Activated T-helper 1 cell treated with anti-CD3 and anti-CD28 coated beads, Interleukin-12 subunit alpha, Interleukin-12 subunit beta, Interleukin-2, Interleukin-4 antibody, amounts not matched to agents 30 ng/mL and 10 ng/mL and 1 ng/mL, durations not matched to agents 14 hours and 24 hours and 36 hours (primary cell): ENCODE measurements at regions not wholly inside any gene's neighbourhood (a gene's known extent, or its start where the extent isn't known, plus 50 kb on each side); places are given as distances from the start of the nearest gene placed in this dataset.
"Not testable (repeated sequence)": the region's sequence is repeated elsewhere in the genome, so short reads cannot be mapped to it uniquely, and the experiment has no call there.

Experiments used
- DNase-seq: peaks from one replicate; pipeline ENCODE4 v3.0.0; 2021; ENCODE audit warnings: low spot score
- H3K27ac Mint-ChIP-seq: one replicate; pipeline ENCODE4 v1.8.0; 2021; ENCODE audit warnings: mild to moderate bottlenecking, mixed read lengths
- H3K27me3 Mint-ChIP-seq: one replicate; pipeline ENCODE4 v1.8.0; 2022; ENCODE audit warnings: mild to moderate bottlenecking, moderate library complexity, mixed read lengths; ENCODE audit not compliant: insufficient read depth
- H3K36me3 Mint-ChIP-seq: one replicate; pipeline ENCODE4 v1.8.0; 2021; ENCODE audit warnings: low read depth, mixed read lengths
- H3K4me1 Mint-ChIP-seq: one replicate; pipeline ENCODE4 v1.8.0; 2021; ENCODE audit warnings: low read depth, mixed read lengths
- H3K4me3 Mint-ChIP-seq: one replicate; pipeline ENCODE4 v1.8.0; 2021; ENCODE audit warnings: mild to moderate bottlenecking, moderate library complexity, mixed read lengths
- H3K9me3 Mint-ChIP-seq: one replicate; pipeline ENCODE4 v1.8.0; 2021; ENCODE audit warnings: mixed read lengths
- intact Hi-C: fragments of 100-400 bp; cut with micrococcal nuclease; formaldehyde crosslinking; loops from one replicate; pipeline ENCODE4 v1.15.1; 2024

DNA sequence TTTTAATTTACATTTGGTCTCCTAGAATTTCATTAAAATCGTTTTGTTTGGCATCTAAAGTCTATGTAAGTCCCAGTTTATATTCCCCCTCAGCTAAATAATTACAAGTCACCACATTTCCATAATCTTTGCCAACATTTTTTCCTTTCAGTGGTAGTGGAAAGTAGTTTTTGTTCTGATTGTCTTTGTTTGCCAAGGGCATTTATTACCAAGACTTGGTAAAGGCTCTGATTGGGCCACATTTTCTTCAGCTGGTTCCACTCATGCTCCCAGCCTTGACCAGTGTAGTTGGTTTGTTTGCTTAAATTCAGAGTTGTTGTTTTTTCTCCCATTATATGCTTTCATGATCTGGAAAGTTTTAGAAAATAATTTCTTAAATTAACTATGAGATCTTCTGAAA, 153.4 kb upstream of the MME start:
- H3K4me3 Mint-ChIP-seq = no peak overlapping the region
- H3K27me3 Mint-ChIP-seq = no peaks in the 10 kb centered on the region
- H3K36me3 Mint-ChIP-seq = no peaks in the 10 kb centered on the region
- H3K4me1 Mint-ChIP-seq = no peaks in the 10 kb centered on the region
- H3K27ac Mint-ChIP-seq = no peak overlapping the region
- no peaks in the 10 kb centered on the region for H3K9me3 Mint-ChIP-seq
- intact Hi-C loops = no loop called here
- no peak for DNase-seq

DNA sequence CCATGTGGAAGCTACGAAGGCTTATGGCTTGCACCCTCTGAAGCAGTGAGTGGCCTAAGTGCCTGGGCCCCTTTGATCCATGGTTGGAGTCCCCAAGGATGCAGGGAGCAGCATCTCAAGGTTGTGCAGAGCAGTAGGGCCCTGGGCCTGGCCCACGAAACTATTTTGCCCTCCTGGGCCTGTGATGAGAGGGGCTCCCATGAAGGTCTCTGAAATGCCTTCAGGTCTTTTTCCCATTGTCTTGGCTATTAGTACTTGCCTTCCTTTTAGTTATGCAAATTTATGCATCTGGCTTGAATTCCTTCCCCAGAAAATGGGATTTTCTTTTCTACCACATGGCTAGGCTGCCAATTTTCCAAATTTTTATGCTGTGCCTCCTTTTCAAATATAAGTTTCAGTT, 158.8 kb upstream of the MME start:
- intact Hi-C loops = no loop called here
- H3K27ac Mint-ChIP-seq = no peak overlapping the region
- no peaks in the 10 kb centered on the region for H3K36me3 Mint-ChIP-seq
- no peak for DNase-seq
- H3K9me3 Mint-ChIP-seq = no peaks in the 10 kb centered on the region
- no peaks in the 10 kb centered on the region for H3K4me1 Mint-ChIP-seq
- H3K27me3 Mint-ChIP-seq = no peaks in the 10 kb centered on the region
- no peak overlapping the region for H3K4me3 Mint-ChIP-seq

DNA sequence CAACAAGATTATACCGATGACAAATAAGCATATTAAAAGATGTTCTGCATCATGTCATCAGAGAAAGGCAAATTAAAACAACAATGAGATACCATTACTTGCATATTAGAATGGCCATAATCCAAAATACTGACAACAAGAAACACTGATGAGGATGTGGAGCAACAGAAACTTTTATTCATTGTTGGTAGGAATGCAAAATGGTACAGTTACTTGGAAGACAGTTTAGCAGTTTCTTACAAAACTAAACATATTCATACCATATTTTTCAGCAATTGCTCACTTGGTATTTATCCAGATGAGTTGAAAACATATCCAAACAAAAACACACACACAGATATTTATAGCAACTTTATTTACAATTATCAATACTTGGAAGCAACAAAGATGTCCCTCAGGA, 160.9 kb upstream of the MME start:
- Mint-ChIP-seq H3K4me3 (no peak overlapping the region), H3K9me3 (no peaks in the 10 kb centered on the region), H3K27ac (no peak overlapping the region), H3K27me3 (no peaks in the 10 kb centered on the region), H3K4me1 (no peaks in the 10 kb centered on the region), H3K36me3 (no peaks in the 10 kb centered on the region)
- DNase-seq = no peak
- intact Hi-C loops = no loop called here

DNA sequence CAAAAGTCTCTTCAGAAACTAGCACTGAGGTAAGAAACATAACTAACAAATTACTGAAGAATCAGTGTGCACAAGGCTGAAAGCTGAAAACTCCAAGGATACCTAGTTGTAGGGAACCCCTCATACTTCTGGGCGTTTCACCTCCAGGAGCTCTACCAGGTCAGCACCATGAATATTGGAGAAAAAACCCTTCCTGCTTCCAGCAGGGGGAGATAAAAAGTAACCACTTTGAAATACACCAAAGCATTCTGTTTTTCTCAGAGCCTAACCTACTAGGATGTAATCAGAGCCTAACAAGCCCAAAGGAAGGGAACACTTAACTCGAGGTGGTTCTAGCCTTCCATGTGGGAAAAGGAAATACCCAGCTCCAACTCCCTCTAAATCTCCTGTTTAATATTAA, 175.8 kb upstream of the MME start:
- H3K4me1 Mint-ChIP-seq = no peaks in the 10 kb centered on the region
- no peak overlapping the region for H3K4me3 Mint-ChIP-seq
- H3K27me3 Mint-ChIP-seq = no peaks in the 10 kb centered on the region
- H3K9me3 Mint-ChIP-seq = no peaks in the 10 kb centered on the region
- H3K36me3 Mint-ChIP-seq = no peaks in the 10 kb centered on the region
- DNase-seq = no peak
- no peak overlapping the region for H3K27ac Mint-ChIP-seq
- intact Hi-C loops = no loop called here

DNA sequence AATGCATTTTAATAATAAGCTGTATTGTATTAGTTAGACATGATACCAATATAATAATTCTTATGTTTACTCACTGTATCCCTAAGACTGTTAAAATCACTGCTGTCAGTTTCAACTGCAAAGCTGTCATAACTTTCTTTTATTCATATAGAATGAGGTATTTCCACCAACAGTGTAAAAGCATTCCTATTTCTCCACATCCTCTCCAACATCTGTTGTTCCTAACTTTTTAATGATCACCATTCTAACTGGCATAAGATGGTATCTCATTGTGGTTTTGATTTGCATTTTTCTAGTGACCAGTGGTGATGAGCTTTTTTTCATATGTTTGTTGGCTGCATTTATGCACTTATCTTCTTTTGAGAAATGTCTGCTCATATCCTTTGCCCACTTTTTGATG, 177.6 kb upstream of the MME start:
- H3K4me3 Mint-ChIP-seq, H3K27me3 Mint-ChIP-seq, DNase-seq, H3K4me1 Mint-ChIP-seq, H3K27ac Mint-ChIP-seq, H3K9me3 Mint-ChIP-seq, H3K36me3 Mint-ChIP-seq, intact Hi-C loops: not testable (repeated sequence)

DNA sequence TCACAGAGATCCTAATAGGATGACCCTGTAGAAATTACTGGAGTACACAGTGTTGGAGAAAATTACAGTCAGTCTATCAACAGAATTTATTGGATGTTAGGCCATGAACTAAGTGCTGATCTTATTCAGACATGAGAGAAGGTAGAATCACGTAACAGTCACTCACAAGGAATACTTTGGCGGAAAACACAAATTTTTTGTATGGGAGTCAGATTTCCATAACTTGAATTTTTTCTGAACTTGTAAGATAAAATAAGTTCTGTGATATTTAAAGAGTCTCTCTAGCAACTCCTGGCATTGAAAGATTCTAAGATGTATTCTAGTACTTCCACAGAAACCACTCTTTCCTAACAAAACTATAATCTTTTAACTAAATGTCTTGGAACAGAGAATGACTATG, 178.8 kb upstream of the MME start:
- intact Hi-C loops = no loop called here
- DNase-seq = no peak
- Mint-ChIP-seq H3K36me3 (no peaks in the 10 kb centered on the region), H3K4me3 (no peak overlapping the region), H3K27me3 (no peaks in the 10 kb centered on the region), H3K27ac (no peak overlapping the region), H3K4me1 (no peaks in the 10 kb centered on the region), H3K9me3 (no peaks in the 10 kb centered on the region)

DNA sequence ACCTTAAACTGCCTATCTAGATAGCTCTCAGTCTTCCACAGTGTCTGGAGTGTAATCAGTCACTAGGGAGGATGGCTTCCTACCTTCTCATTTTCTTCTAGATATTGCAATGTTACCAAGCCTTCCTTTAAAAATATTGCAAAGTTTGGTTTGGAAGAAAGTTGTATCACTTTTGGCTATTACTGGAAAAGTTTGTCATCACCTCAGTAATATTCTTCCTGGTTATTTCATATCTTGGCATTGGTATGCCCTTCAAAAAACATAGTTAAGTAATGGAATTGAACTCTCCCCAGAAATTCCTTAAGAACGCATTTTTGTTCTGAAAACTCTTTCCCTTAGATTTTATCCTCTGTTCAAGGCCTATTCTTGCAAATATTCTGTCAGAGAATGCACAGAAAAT, 179.3 kb upstream of the MME start:
- no peak for DNase-seq
- Mint-ChIP-seq H3K36me3 (no peaks in the 10 kb centered on the region), H3K27ac (no peak overlapping the region), H3K27me3 (no peaks in the 10 kb centered on the region), H3K9me3 (no peaks in the 10 kb centered on the region), H3K4me1 (no peaks in the 10 kb centered on the region), H3K4me3 (no peak overlapping the region)
- intact Hi-C loops = no loop called here

DNA sequence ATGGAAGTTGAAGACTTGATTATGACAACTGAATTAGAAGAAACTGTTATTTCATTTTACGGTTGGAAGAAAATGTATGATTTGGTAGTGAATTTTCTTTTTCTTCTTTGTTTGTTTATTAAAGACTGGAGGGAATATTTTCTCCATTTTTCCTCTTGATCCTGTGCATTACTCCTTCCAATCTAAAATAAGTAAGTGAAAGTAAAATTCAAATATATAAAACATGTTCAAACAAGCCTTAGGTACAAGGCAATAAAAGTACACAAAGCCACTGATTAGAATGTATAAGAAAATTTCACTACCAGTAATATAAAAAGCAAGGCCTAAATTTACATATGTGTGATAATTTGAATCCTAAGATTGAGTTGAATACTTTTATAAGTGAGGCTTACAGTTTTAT, 181.2 kb upstream of the MME start:
- DNase-seq = no peak
- Mint-ChIP-seq H3K27me3 (no peaks in the 10 kb centered on the region), H3K9me3 (no peaks in the 10 kb centered on the region), H3K36me3 (no peaks in the 10 kb centered on the region), H3K4me1 (no peaks in the 10 kb centered on the region), H3K4me3 (no peak overlapping the region), H3K27ac (no peak overlapping the region)
- intact Hi-C loops = no loop called here

DNA sequence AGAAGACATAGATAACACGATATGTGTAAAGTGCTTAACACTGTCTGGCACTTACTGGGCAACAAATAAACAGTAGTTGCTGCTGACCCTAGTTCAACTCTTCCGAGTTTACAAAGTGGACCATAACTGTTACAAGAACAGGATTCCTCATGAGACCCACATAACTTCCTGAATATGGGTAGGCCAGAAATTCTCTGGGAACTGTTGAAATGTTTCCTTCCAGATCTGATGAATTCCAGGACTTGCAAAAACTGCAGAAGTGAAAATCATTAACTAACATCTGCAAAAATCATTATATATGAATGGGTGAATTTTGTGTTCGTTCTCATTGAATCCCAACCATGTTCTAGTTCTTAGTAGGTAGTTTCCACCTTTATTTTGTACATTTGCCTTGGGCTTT, 181.7 kb upstream of the MME start:
- intact Hi-C loops = no loop called here
- no peaks in the 10 kb centered on the region for H3K27me3 Mint-ChIP-seq
- no peaks in the 10 kb centered on the region for H3K4me1 Mint-ChIP-seq
- H3K9me3 Mint-ChIP-seq = peaks cover 3% of the 10 kb centered on the region
- no peak for DNase-seq
- no peaks in the 10 kb centered on the region for H3K36me3 Mint-ChIP-seq
- no peak overlapping the region for H3K27ac Mint-ChIP-seq
- no peak overlapping the region for H3K4me3 Mint-ChIP-seq

DNA sequence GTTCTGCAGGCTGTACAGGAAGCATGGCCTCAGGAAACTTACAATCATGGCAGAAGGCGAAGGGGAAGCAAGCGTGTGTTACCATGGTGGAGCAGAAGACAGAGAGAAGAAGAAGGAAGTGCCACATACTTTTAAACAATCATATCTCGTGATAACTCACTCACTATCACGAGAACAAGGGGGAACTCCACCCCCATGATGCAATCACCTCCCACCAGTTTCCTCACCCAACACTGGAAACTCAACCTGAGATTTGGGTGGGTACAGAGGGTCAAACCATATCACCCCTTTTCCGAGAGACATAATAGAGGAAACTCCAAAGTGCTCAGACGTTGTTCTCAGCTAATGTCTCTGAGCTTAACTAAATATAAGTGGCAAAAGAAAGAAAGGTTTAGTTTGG, 186.3 kb upstream of the MME start:
- no peaks in the 10 kb centered on the region for H3K36me3 Mint-ChIP-seq
- DNase-seq = no peak
- no peak overlapping the region for H3K4me3 Mint-ChIP-seq
- no peaks in the 10 kb centered on the region for H3K4me1 Mint-ChIP-seq
- no peak overlapping the region for H3K27ac Mint-ChIP-seq
- H3K27me3 Mint-ChIP-seq = no peaks in the 10 kb centered on the region
- intact Hi-C loops = no loop called here
- H3K9me3 Mint-ChIP-seq = peaks cover 7% of the 10 kb centered on the region

DNA sequence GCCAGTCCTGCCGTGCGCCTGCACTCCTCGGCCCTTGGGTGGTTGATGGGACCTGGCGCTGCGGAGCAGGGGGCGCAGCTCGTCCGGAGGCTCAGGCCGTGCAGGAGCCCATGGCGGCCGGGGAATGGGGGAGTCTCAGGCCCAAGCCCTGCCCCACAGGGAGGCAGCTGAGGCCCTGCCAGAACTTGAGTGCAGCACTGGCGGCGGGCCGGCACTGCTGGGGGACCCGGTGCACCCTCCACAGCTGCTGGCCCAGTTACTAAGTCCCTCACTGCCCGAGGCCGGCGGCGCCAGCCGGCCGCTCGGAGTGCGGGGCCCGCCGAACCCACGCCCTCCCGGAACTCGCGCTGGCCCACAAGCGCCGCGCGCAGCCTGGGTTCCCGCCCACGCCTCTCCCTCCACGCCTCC, 190.9 kb upstream of the MME start:
- intact Hi-C loops = no loop called here
- Mint-ChIP-seq H3K4me3 (no peak overlapping the region), H3K9me3 (peaks cover 16% of the 10 kb centered on the region), H3K4me1 (no peaks in the 10 kb centered on the region), H3K36me3 (no peaks in the 10 kb centered on the region), H3K27me3 (no peaks in the 10 kb centered on the region), H3K27ac (no peak overlapping the region)
- no peak for DNase-seq

DNA sequence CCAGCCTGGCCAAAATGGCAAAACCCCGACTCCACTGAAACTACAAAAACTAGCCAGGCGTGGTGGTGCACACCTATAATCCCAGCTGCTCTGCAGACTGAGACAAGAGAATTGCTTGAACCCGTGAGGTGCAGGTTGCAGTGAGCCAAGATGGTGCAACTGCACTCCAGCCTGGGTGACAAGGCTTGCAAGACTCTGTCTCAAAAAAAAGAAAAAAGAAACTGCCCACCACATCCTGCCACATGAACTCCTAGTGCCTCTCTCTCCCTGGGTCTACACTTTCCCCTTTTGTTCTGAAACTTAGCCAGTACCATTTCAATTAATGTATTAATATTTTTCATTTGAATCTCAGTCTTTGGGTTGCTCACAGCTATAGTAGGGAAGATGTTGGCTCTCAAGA, 192.2 kb upstream of the MME start:
- Mint-ChIP-seq H3K27me3 (no peaks in the 10 kb centered on the region), H3K4me3 (no peak overlapping the region), H3K27ac (no peak overlapping the region), H3K9me3 (peaks cover 16% of the 10 kb centered on the region), H3K36me3 (no peaks in the 10 kb centered on the region), H3K4me1 (no peaks in the 10 kb centered on the region)
- intact Hi-C loops = no loop called here
- DNase-seq = no peak

DNA sequence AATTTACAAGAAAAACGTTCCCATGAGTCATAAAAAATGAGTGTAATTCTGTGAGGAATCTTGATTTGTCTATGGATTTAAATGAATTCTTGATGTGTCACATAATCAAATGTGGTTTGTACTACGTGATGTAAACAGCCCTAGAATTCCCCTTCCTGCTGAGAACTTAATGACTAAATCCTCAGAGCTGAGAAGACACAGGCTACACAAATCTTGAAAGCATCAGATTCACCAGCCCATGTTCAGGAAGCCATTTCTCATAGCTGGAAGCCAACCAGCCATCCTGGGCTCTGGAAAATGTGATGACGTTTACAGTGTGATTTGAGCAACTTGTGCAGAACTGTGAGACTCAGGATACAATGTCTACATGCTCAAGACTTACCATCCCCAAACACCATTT, 193.7 kb upstream of the MME start:
- H3K27ac Mint-ChIP-seq = no peak overlapping the region

DNA sequence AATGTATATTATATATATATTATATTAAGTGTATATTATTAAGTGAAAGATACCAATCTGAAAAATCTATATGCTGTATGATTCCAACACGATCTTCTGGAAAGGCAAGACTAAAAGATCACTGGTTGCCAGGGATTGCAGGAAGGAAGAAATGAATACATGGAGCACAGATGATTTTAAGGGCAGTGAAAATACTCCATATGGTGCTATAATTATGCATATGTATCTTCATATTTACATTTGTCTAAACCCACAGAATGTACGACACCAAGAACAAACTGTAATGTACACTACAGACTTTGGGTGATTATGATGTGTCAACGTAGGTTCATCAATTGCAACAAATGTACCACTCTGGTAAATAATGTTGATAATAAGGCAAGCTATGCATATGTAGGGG, 194.7 kb upstream of the MME start:
- Mint-ChIP-seq H3K9me3 (peaks cover 16% of the 10 kb centered on the region), H3K4me3 (no peak overlapping the region), H3K36me3 (no peaks in the 10 kb centered on the region), H3K27ac (no peak overlapping the region), H3K4me1 (no peaks in the 10 kb centered on the region), H3K27me3 (no peaks in the 10 kb centered on the region)
- intact Hi-C loops = no loop called here
- DNase-seq = no peak

More for the DNA sequence above, 193.7 kb upstream of the MME start:
- Mint-ChIP-seq H3K9me3 (peaks cover 16% of the 10 kb centered on the region), H3K4me1 (no peaks in the 10 kb centered on the region), H3K36me3 (no peaks in the 10 kb centered on the region), H3K27me3 (no peaks in the 10 kb centered on the region), H3K4me3 (no peak overlapping the region)
- intact Hi-C loops = no loop called here
- DNase-seq = no peak
